SH-SY5Y (cell line): ENCODE measurements at regions not wholly inside any gene's neighbourhood (a gene's known extent, or its start where the extent isn't known, plus 50 kb on each side); places are given as distances from the start of the nearest gene placed in this dataset.

Source experiments
- GATA2 ChIP-seq: IDR thresholded peaks from 2 replicates; pipeline ENCODE4 v1.6.1; 2011; ENCODE audit warnings: mild to moderate bottlenecking, low read depth, low read length
- GATA3 ChIP-seq: IDR thresholded peaks from 2 replicates; pipeline ENCODE4 v1.6.1; 2011; ENCODE audit warnings: low read depth, mild to moderate bottlenecking, low read length, moderate library complexity

DNA sequence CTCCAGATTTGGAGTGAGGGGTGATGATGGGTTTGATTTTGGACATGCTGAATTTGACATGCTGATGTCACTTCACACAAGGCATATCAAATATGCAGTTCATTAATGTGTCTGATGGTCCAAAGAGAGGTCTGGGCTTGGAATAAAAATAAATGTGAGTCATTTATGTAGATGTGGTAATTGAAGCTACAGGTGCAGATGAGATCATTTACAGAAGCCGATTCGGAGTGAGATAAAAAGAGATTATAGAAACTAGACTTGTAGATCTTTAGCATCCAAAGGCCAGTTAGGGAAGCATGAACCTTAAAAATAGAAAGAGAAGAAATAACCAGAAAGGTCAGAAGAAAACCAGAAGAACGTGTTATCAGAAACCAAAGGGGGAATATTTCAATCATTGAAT, 350.9 kb upstream of the ZP4 start:
- no peak for TF ChIP-seq GATA3
- no peak for TF ChIP-seq GATA2
